Esophagus muscularis mucosa (tissue), 4 donors: ENCODE measurements at regions not wholly inside any gene's neighbourhood (a gene's known extent, or its start where the extent isn't known, plus 50 kb on each side); places are given as distances from the start of the nearest gene placed in this dataset.

Experiments
- EP300 ChIP-seq: sonication (generic); formaldehyde crosslinking; IDR thresholded peaks from one replicate; pipeline ENCODE4 v1.6.1; 2017; ENCODE audit warnings: antibody characterized with exemption
- POLR2A ChIP-seq: fragments of 450-650 bp; IDR thresholded peaks from one replicate; pipeline ENCODE4 v1.6.1; 2017; ENCODE audit warnings: antibody characterized with exemption, moderate library complexity, mild to moderate bottlenecking, low read depth
- POLR2AphosphoS5 ChIP-seq, 2 donors: sonication (generic); formaldehyde crosslinking; IDR thresholded peaks; one replicate each; pipeline ENCODE4 v1.6.1; 2017; ENCODE audit warnings: antibody characterized with exemption in 2 of 2
- TF ChIP-seq, protein P1 (sequence below), 3 experiments: fragments of 200-600 bp in 2 of 3; fragments of 450-650 bp in 1 of 3; sonication (generic) in 2 of 3; IDR thresholded peaks; one replicate each; pipeline ENCODE4 v1.5.1; 2017 to 2019; ENCODE audit warnings: antibody characterized with exemption in 3 of 3, mild to moderate bottlenecking in 2 of 3, moderate library complexity in 1 of 3

DNA sequence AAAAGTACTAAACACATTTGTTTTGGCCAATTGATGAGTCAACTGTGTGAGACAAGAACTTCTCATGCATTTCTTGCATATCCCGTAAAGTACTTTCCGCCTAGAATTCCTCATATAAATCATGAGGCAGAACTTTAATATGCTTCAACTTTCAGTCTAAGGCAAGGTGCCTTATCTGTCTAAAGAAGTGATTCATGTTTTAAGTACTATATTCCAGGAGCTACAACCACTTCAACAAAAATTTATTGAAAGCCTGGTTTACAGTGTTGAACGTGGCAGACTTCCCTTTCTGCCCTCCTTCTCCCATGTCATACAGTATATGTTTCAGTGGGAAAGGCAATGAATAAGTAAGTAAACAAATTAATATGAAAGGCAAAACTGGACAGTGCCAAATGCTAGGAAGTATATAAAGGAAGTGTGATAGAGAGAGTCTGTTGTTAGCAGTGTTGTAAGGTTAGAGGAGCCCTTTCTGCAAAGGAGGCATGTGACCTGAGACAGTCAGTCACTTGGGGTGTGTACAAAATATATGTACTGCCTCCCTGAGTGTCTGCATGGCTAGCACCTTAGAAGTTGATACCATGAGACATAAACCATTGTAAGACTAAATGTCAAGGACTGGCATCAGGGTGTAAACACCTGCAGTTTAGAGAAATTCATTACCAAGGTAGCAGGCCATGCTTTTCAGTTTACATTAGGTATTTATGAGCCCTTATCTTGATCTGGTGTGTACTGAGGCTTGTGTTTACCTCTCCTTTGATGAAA lies 362.2 kb downstream of the SRGAP2C start:
- TF ChIP-seq, protein P1, sequence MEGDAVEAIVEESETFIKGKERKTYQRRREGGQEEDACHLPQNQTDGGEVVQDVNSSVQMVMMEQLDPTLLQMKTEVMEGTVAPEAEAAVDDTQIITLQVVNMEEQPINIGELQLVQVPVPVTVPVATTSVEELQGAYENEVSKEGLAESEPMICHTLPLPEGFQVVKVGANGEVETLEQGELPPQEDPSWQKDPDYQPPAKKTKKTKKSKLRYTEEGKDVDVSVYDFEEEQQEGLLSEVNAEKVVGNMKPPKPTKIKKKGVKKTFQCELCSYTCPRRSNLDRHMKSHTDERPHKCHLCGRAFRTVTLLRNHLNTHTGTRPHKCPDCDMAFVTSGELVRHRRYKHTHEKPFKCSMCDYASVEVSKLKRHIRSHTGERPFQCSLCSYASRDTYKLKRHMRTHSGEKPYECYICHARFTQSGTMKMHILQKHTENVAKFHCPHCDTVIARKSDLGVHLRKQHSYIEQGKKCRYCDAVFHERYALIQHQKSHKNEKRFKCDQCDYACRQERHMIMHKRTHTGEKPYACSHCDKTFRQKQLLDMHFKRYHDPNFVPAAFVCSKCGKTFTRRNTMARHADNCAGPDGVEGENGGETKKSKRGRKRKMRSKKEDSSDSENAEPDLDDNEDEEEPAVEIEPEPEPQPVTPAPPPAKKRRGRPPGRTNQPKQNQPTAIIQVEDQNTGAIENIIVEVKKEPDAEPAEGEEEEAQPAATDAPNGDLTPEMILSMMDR (IDR thresholded peaks at IDR 0.05) = no peak
- TF ChIP-seq EP300 = no peak
- TF ChIP-seq POLR2A = no peak
- no peak for TF ChIP-seq POLR2AphosphoS5 (IDR thresholded peaks at IDR 0.05)
